ENCODE measurements at regions not wholly inside any gene's neighbourhood (a gene's known extent, or its start where the extent isn't known, plus 50 kb on each side); places are given as distances from the start of the nearest gene placed in this dataset.

DNA sequence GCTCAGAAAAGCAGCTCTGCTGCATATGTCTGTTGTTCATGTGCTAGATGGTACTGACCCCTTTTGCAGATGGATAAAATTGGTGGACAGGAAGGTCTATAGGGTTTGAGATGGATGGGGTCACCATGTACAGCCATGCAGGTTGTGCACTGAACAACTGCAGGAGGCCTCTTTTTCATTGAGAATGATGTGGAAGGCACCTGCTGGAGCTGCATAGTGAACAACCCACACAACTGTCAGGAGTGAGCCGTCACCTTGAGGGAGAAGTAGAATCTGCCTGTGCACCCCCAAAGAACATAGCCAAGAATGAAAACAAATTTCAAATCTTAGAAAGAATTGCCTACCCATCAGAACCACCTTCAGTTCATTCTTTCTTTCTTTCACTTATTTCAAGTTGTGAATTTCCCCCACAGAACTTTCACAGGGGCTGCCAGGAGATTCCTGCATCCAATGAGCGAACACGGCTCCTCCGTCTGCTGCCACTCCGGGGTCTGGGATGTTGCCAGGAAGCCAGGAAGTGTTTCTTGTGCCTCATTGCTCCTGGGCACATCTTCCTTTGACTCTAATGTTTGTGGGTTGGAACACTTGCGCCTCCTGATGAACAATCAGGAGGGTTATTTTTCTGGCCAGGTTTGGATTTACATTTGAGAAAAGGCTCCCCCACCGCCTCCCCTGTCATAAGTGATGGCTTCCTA lies 53.7 kb upstream of the DOCK1 start:
- ATAC-seq = no peak
- H3K9me3 ChIP-seq = no peaks in the 10 kb centered on the region
- intact Hi-C loops (cut with DNase I, micrococcal nuclease) = no loop called here
- no peak for TF ChIP-seq CTCF (IDR thresholded peaks at IDR 0.05)
- no peaks in the 10 kb centered on the region for H3K4me1 ChIP-seq (ENCODE audit: low read depth)
- H3K36me3 ChIP-seq (ENCODE audit: low read depth) = no peaks in the 10 kb centered on the region
- DNase-seq = no peak
- no peak overlapping the region for H3K4me3 ChIP-seq

GRCh38 chr10:126854726-126855495 lies 50.3 kb upstream of the DOCK1 start:
- Histone ChIP-seq H3K36me3 (ENCODE audit: low read depth) (no peaks in the 10 kb centered on the region), H3K4me3 (no peak overlapping the region), H3K9me3 (no peaks in the 10 kb centered on the region), H3K4me1 (ENCODE audit: low read depth) (no peaks in the 10 kb centered on the region)
- intact Hi-C loops (cut with DNase I, micrococcal nuclease) = no loop called here
- no peak for TF ChIP-seq CTCF (IDR thresholded peaks at IDR 0.05)
- DNase-seq (no peak), ATAC-seq (no peak)

Measured in mucosa of descending colon (tissue), 3 donors.